ENCODE measurements at regions not wholly inside any gene's neighbourhood (a gene's known extent, or its start where the extent isn't known, plus 50 kb on each side); places are given as distances from the start of the nearest gene placed in this dataset.
"Not testable (repeated sequence)": the region's sequence is repeated elsewhere in the genome, so short reads cannot be mapped to it uniquely, and the experiment has no call there.

DNA sequence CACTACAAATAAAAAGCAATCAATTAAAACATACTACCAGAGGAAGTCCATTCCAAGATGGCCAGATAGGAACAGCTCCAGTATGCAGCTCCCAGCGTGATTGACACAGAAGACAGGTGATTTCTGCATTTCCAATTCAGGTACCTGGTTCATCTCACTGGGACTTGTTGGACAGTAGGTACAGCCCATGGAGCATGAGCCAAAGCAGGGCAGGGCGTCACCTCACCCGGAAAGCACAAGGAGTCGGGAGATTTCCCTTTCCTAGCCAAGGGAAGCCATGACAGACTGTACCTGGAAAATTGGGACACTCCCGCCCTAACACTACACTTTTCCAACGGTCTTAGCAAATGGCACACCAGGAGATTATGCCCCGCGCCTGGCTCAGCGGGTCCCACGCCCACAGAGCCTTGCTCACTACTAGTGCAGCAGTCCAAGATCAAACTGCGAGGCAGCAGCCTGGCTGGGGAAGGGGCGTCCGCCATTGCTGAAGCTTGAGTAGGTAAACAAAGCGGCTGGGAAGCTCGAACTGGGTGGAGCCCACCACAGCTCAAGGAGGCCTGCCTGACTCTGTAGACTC lies 106.0 kb downstream of the BUD13 start:
- not testable (repeated sequence) for DNase-seq (ENCODE audit: low read depth)

GRCh38 chr11:116665523-116665922 lies 107.3 kb downstream of the BUD13 start:
- DNase-seq (ENCODE audit: low read depth), result no peak

DNA sequence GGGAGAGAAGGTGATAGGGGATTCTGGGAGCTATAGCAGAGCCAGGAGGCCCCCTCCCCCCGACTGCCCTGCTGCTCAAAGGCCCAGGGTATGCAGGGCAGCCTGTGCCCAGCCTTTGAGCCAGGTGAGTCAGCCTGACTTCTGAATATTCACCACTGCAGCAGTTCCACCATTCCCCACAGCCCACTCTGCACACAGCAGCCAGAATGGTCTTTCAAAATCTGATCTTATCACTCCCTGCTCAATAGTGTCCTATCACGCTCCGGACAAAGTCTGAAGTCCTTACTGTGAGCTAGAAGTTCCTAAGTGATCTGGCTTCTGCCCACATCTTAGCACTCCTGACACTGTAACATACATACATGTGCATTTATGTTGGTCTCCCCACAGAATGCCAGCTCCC lies 111.7 kb downstream of the BUD13 start:
- no peak for DNase-seq (ENCODE audit: low read depth)

DNA sequence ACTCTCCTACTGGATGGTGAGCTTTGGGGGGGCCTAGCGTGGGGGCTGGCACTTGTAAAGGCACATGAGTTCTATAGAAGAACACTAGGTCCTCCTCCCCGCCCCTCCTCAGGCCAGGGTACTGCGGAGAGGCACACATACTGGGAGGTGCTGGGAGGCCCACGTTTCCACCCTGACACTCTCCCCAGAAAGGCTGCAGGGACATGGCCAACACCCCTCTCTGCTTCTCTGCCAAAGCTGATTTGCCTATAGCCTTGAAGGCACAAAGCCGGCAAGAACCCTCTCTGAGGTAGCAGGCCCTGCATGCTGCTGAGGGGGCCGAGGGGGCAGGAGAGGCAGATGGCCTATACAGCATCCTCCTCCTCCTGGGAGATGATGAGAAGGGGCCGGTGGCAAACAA lies 112.8 kb downstream of the BUD13 start:
- no peak for DNase-seq (ENCODE audit: low read depth)

DNA sequence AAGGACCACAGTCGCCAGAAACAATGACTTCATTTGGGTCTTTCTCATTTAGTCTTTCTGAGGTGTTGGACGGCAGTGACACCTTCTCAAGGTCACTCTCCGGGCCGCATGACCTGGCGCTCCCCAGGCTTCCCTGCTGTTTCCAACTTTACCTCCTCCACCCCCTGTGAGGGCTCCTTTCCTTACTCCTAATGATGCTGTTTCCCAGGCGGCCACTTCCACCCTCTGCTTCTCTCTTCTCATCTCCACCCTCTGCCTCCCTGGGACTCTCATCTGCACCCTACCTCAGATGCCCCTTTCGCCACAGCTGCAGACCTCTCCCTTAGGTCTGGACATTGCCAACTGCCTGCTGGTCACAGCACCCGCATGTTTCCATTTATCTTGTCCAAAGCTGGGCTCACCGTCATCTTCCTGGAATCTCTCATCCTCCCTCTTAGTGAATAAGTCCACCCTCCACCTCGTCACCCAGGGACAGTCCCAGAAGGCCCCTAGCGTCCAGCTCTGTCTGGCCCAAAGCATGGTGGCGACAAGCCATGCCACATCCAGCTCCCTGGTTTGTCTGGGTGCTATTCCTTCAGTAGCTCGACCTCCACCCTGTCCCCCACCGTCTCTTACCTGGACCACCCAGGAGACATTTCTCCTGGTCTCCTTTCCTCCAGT lies 113.8 kb downstream of the BUD13 start:
- DNase-seq (ENCODE audit: low read depth), result no peak

DNA sequence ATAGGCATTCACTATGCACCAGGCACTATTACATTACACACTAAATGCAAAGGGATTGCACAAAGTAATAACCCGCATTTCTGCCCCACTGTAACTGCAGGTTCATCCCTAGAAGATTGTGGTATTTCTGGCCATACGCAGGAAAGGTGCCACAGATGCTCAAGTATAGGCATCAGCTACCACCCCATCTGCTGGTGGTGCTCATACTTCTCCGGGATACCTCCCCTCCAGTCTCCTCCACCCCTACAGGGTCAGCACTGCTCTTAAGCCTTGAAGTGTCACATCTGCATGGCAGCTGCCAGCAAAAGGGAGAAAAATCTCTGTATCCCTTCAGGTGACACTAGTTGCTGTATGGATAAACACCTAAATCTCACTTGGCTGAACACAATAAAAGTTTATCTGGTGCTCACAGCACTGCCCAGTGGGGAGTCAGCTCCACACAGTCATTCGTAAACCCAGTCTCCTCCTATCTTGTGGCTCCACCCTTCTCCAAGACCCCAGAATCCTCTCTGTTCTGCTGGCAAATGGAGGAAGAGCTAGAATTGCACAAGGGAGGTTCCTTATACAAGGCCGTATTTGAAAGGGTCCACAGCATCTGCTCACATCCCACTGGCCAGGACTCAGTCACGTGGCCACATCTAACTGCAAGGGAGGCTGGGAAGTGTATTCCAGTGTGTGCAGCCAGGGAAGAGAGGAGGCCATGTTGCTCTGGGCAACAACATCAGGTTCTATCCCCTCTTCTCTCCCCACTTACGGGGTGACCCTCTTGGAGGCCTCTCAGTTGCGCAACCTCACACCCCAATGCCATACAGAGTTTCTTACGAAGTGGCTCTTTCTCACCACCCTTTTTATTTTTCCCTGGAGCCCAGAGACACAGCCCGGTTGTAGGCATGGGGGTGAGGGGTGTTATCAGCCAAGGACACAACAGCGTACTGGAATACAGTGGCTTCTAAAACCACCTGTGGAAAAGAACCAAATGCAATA lies 114.7 kb downstream of the BUD13 start:
- no peak for DNase-seq (ENCODE audit: low read depth)

DNA sequence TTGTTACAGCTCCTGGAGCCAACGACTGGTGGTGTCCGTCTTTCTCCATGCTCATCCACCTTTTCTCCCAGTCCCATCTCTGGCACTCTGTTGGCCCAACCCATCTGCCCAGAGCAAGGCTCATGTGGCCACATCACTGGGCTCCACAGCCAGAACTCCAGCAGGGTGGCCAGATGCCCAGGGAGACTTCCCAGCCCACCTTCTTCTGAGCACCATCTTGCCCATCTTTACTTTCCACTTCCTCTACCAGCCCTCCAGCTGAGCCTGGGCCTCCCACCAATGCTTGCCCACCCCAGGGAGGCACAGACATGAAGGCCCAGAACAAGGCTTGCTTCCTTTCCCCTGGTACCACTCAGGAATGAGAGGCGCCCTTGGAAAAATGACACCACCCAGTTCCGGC lies 116.8 kb downstream of the BUD13 start:
- DNase-seq (ENCODE audit: low read depth), result no peak

GRCh38 chr11:116654526-116654925 lies 118.3 kb downstream of the BUD13 start:
- no peak for DNase-seq (ENCODE audit: low read depth)

DNA sequence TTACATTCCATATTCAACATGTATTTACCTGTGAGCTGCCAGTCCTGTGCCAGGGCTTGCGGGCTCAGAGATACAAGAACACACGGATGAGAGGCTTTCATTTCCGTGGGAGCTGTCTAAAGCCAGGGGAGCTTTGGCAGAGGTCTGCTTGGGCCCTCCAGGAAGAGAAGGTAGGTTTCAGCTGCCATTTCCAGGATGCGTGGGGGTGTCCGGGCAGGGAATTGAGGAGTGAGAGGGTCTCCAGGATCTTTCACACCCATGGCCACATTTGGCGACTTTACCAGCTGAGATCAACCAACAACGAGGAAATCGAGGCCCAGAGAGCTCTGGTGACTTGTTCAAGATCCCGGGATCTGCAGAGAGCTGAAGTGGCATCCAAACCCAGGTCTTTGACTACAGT lies 119.6 kb downstream of the BUD13 start:
- no peak for DNase-seq (ENCODE audit: low read depth)

DNA sequence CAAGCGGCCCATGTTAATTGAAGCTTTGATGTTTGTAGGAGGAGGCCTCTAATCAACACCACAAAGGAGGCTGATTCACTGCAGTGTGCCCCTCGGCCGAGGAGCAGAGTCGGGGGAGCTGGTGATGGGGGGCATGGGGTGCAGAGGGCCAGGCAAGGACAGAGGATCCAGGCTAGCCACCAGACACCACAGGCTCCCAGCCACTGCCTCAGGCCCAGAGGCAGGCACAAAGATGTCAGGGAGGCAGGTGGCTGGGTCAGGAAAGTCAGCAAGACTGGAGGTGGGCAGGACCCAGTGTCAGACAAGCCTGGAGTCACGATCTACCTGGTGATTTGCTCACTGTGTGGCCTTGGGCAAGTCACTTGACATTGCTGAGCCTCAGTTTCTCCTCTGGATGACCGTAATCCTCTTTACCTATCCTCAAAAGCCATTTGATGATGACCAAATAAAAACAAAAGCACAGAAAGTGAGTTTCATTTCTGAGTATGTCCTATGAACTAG lies 121.0 kb downstream of the BUD13 start:
- no peak for DNase-seq (ENCODE audit: low read depth)

GRCh38 chr11:116651098-116651736 lies 121.6 kb downstream of the BUD13 start:
- DNase-seq (ENCODE audit: low read depth), result no peak

GRCh38 chr11:116650052-116650451 lies 122.7 kb downstream of the BUD13 start:
- DNase-seq (ENCODE audit: low read depth), result no peak

DNA sequence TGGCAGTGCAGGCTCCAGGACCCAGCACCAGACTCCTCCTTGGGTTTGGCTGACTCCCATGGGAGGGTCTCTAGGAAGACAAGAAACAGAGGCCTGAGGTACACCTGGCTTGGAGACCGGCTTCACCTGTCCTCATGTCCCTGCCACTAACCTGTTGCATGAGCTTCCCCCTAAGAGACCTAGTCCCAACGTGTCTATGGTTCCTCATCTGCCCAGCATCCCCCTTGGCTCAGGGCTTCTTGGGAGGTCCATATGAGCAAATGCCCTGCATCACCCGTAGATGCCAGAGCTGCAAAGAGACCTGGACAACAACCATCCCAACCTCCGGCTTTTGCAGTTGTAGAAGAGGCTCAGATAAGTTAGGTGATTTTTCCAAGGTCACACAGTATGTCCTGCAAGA lies 123.5 kb downstream of the BUD13 start:
- DNase-seq (ENCODE audit: low read depth), result no peak

- DNase-seq (ENCODE audit: low read depth), result no peak
These were observed 124.3 kb downstream of the BUD13 start for GRCh38 chr11:116648247-116649174.

GRCh38 chr11:116647305-116648080 lies 125.3 kb downstream of the BUD13 start:
- no peak for DNase-seq (ENCODE audit: low read depth)

DNA sequence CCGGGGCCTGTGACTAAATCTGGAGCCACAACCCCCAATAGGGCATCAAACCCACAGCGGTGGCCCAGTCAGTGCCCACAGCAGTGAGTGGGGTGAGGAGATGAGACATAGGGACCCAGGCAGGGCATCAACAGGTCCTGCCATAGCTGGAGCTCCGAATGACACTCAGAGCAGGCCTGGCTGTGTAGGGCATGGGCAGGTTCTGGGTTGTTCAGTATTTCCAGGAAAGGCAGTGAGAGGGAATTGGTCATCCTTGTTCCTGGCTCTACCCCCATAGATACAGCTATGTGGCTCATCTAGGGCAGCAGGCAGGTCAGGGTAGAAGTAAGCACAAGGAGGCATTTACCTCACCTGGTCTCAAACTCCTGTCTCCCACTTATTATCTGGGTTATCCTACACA lies 126.6 kb downstream of the BUD13 start:
- DNase-seq (ENCODE audit: low read depth), result no peak

DNA sequence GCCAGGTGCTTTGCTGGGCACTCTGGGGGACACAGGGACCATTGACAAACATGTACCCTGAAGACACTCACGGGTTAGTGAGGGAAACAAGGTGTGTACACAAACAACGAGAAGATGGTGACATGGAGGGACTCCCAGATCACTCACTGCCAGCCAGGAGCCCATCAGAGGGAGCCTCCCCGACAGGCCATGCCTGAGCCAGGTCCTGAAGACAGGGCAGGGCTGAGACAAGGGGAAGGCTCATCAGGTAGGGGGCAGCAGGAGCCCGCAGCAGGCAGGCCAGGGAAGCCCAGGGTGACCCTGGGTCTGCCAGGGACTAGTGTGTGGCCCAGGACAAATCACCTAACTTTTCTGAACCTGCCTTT lies 127.9 kb downstream of the BUD13 start:
- no peak for DNase-seq (ENCODE audit: low read depth)

- no peak for DNase-seq (ENCODE audit: low read depth)
These were observed 128.4 kb downstream of the BUD13 start for GRCh38 chr11:116644201-116644940.

DNA sequence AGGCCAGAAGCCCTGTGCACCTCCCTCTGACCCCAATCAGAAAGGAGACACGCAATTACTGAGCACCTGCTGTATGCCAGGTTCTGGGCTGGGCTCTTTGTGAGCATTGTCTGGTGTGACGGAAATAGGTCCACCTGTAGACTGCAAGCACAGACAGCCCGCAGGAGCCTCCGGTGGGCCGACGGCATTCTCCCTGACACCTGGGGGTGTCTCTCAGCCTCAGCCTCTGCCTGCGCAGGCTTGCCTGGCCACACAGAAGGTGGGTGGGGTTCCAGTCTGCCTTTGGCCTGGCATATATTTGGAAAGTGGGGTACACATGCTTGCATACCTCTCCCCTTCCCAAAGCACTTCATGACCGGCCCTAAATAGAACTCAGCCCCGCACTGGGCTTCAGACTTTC lies 129.3 kb downstream of the BUD13 start:
- no peak for DNase-seq (ENCODE audit: low read depth)

- no peak for DNase-seq (ENCODE audit: low read depth)
These were observed 129.9 kb downstream of the BUD13 start for GRCh38 chr11:116642902-116643301.
